GM21526 (cell line): ENCODE measurements at regions not wholly inside any gene's neighbourhood (a gene's known extent, or its start where the extent isn't known, plus 50 kb on each side); places are given as distances from the start of the nearest gene placed in this dataset.

Experiments
- ATAC-seq: cut with Tn5 transposase; IDR thresholded peaks from one replicate; pipeline ENCODE4 v1.9.1; 2021; ENCODE audit warnings: moderate library complexity; ENCODE audit not compliant: unreplicated experiment, low FRiP score

GRCh38 chr5:114686356-114686755 lies 324.5 kb downstream of the KCNN2 start:
- ATAC-seq = no peak

- no peak for ATAC-seq
These were observed 316.9 kb downstream of the KCNN2 start for GRCh38 chr5:114678778-114679177.

GRCh38 chr5:114665551-114665950 lies 303.7 kb downstream of the KCNN2 start:
- no peak for ATAC-seq

GRCh38 chr5:114660791-114661190 lies 298.9 kb downstream of the KCNN2 start:
- no peak for ATAC-seq

GRCh38 chr5:114658194-114658593 lies 296.3 kb downstream of the KCNN2 start:
- no peak for ATAC-seq

GRCh38 chr5:114657342-114658130 lies 295.7 kb downstream of the KCNN2 start:
- ATAC-seq = no peak

- ATAC-seq = no peak
These were observed 288.0 kb downstream of the KCNN2 start for GRCh38 chr5:114649878-114650277.

GRCh38 chr5:114648940-114649339 lies 287.1 kb downstream of the KCNN2 start:
- ATAC-seq = no peak

GRCh38 chr5:114644576-114644975 lies 282.7 kb downstream of the KCNN2 start:
- no peak for ATAC-seq

- no peak for ATAC-seq
These were observed 274.4 kb downstream of the KCNN2 start for GRCh38 chr5:114636271-114636670.

GRCh38 chr5:114634967-114635901 lies 273.4 kb downstream of the KCNN2 start:
- ATAC-seq = no peak

GRCh38 chr5:114634517-114634916 lies 272.6 kb downstream of the KCNN2 start:
- no peak for ATAC-seq

GRCh38 chr5:114612406-114612805 lies 250.5 kb downstream of the KCNN2 start:
- ATAC-seq = no peak

GRCh38 chr5:114581136-114581535 lies 219.3 kb downstream of the KCNN2 start:
- ATAC-seq = no peak

GRCh38 chr5:114565871-114566270 lies 204.0 kb downstream of the KCNN2 start:
- no peak for ATAC-seq

- no peak for ATAC-seq
These were observed 203.3 kb downstream of the KCNN2 start for GRCh38 chr5:114565139-114565538.

GRCh38 chr5:114561415-114561814 lies 199.5 kb downstream of the KCNN2 start:
- ATAC-seq = no peak
